SU-DHL-6 (cell line): ENCODE measurements at regions not wholly inside any gene's neighbourhood (a gene's known extent, or its start where the extent isn't known, plus 50 kb on each side); places are given as distances from the start of the nearest gene placed in this dataset.

Experiments used
- EZH2phosphoT487 ChIP-seq: fragments of 200-600 bp; sonication (generic), shearing (Covaris generic); conservative IDR thresholded peaks from 2 replicates; pipeline ENCODE4 v1.6.1; 2018; ENCODE audit warnings: mild to moderate bottlenecking, antibody characterized with exemption, low read length, moderate library complexity, mixed read lengths
- TF ChIP-seq, protein P1 (sequence below): fragments of 200-600 bp; sonication (generic); IDR thresholded peaks from one replicate; pipeline ENCODE4 v1.5.1; 2017; ENCODE audit warnings: antibody characterized with exemption, mild to moderate bottlenecking, low read length, moderate library complexity; ENCODE audit not compliant: insufficient read depth, poor library complexity, severe bottlenecking

- TF ChIP-seq, protein P1, sequence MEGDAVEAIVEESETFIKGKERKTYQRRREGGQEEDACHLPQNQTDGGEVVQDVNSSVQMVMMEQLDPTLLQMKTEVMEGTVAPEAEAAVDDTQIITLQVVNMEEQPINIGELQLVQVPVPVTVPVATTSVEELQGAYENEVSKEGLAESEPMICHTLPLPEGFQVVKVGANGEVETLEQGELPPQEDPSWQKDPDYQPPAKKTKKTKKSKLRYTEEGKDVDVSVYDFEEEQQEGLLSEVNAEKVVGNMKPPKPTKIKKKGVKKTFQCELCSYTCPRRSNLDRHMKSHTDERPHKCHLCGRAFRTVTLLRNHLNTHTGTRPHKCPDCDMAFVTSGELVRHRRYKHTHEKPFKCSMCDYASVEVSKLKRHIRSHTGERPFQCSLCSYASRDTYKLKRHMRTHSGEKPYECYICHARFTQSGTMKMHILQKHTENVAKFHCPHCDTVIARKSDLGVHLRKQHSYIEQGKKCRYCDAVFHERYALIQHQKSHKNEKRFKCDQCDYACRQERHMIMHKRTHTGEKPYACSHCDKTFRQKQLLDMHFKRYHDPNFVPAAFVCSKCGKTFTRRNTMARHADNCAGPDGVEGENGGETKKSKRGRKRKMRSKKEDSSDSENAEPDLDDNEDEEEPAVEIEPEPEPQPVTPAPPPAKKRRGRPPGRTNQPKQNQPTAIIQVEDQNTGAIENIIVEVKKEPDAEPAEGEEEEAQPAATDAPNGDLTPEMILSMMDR = no peak
- TF ChIP-seq EZH2phosphoT487 = no peak
These were observed 1188.1 kb downstream of the PCDH7 start for GRCh38 chr4:31908261-31908660.
